ENCODE measurements at regions not wholly inside any gene's neighbourhood (a gene's known extent, or its start where the extent isn't known, plus 50 kb on each side); places are given as distances from the start of the nearest gene placed in this dataset.
"Not testable (repeated sequence)": the region's sequence is repeated elsewhere in the genome, so short reads cannot be mapped to it uniquely, and the experiment has no call there.

- Histone ChIP-seq H3K9me3 (ENCODE audit: control insufficient read depth in 2 of 3, insufficient read depth in 1 of 3, low read length in 3 of 3) (no peaks in the 10 kb centered on the region), H3K4me1 (ENCODE audit: control insufficient read depth in 2 of 3, insufficient read depth in 2 of 3, low read depth in 1 of 3, low read length in 3 of 3) (no peaks in the 10 kb centered on the region), H3K36me3 (ENCODE audit: control insufficient read depth in 2 of 3, insufficient read depth in 3 of 3, low read length in 3 of 3) (no peaks in the 10 kb centered on the region), H3K27me3 (ENCODE audit: control insufficient read depth, insufficient read depth, low read length) (no peaks in the 10 kb centered on the region), H3K9ac (ENCODE audit: low read length in 3 of 3) (no peak overlapping the region), H3K27ac (ENCODE audit: low read depth in 2 of 2, low read length in 2 of 2) (no peak overlapping the region), H3K4me3 (ENCODE audit: low read length in 3 of 3) (no peak overlapping the region)
- TF ChIP-seq CTCF (IDR thresholded peaks at IDR 0.05; ENCODE audit: borderline replicate concordance, extremely low read depth, insufficient read depth): no peak
- intact Hi-C loops (cut with DNase I): no loop called here
- FAIRE-seq (no peak), DNase-seq (no peak)
These were observed 288.3 kb upstream of the FN1 start for GRCh38 chr2:215724146-215724545.

- no peak for FAIRE-seq
- no peak for DNase-seq
- intact Hi-C loops (cut with DNase I): no loop called here
- H3K9me3 ChIP-seq (ENCODE audit: control insufficient read depth in 2 of 3, insufficient read depth in 1 of 3, low read length in 3 of 3): no peaks in the 10 kb centered on the region
- H3K9ac ChIP-seq (ENCODE audit: low read length in 3 of 3): no peak overlapping the region
- no peak for TF ChIP-seq CTCF (IDR thresholded peaks at IDR 0.05; ENCODE audit: borderline replicate concordance, extremely low read depth, insufficient read depth)
- H3K27me3 ChIP-seq (ENCODE audit: control insufficient read depth, insufficient read depth, low read length): no peaks in the 10 kb centered on the region
- no peak overlapping the region for H3K4me3 ChIP-seq (ENCODE audit: low read length in 3 of 3)
- H3K27ac ChIP-seq (ENCODE audit: low read depth in 2 of 2, low read length in 2 of 2): no peak overlapping the region
- no peaks in the 10 kb centered on the region for H3K4me1 ChIP-seq (ENCODE audit: control insufficient read depth in 2 of 3, insufficient read depth in 2 of 3, low read depth in 1 of 3, low read length in 3 of 3)
- no peaks in the 10 kb centered on the region for H3K36me3 ChIP-seq (ENCODE audit: control insufficient read depth in 2 of 3, insufficient read depth in 3 of 3, low read length in 3 of 3)
These were observed 287.8 kb upstream of the FN1 start for GRCh38 chr2:215723631-215724011.

GRCh38 chr2:215722986-215723630 is 287.2 kb upstream of the FN1 start:
- FAIRE-seq (no peak), DNase-seq (no peak)
- TF ChIP-seq CTCF (IDR thresholded peaks at IDR 0.05; ENCODE audit: borderline replicate concordance, extremely low read depth, insufficient read depth): no peak
- Histone ChIP-seq H3K27me3 (ENCODE audit: control insufficient read depth, insufficient read depth, low read length) (no peaks in the 10 kb centered on the region), H3K4me3 (ENCODE audit: low read length in 3 of 3) (no peak overlapping the region), H3K36me3 (ENCODE audit: control insufficient read depth in 2 of 3, insufficient read depth in 3 of 3, low read length in 3 of 3) (no peaks in the 10 kb centered on the region), H3K4me1 (ENCODE audit: control insufficient read depth in 2 of 3, insufficient read depth in 2 of 3, low read depth in 1 of 3, low read length in 3 of 3) (peaks cover 0 to 3% (median 0%) of the 10 kb centered on the region in 3 donors), H3K27ac (ENCODE audit: low read depth in 2 of 2, low read length in 2 of 2) (no peak overlapping the region), H3K9me3 (ENCODE audit: control insufficient read depth in 2 of 3, insufficient read depth in 1 of 3, low read length in 3 of 3) (no peaks in the 10 kb centered on the region), H3K9ac (ENCODE audit: low read length in 3 of 3) (no peak overlapping the region)
- intact Hi-C loops (cut with DNase I): no loop called here

GRCh38 chr2:215722125-215722524 is 286.3 kb upstream of the FN1 start:
- Histone ChIP-seq H3K4me1 (ENCODE audit: control insufficient read depth in 2 of 3, insufficient read depth in 2 of 3, low read depth in 1 of 3, low read length in 3 of 3) (peaks cover 0 to 5% (median 0%) of the 10 kb centered on the region in 3 donors), H3K27ac (ENCODE audit: low read depth in 2 of 2, low read length in 2 of 2) (no peak overlapping the region), H3K9ac (ENCODE audit: low read length in 3 of 3) (no peak overlapping the region), H3K27me3 (ENCODE audit: control insufficient read depth, insufficient read depth, low read length) (no peaks in the 10 kb centered on the region), H3K36me3 (ENCODE audit: control insufficient read depth in 2 of 3, insufficient read depth in 3 of 3, low read length in 3 of 3) (no peaks in the 10 kb centered on the region), H3K9me3 (ENCODE audit: control insufficient read depth in 2 of 3, insufficient read depth in 1 of 3, low read length in 3 of 3) (no peaks in the 10 kb centered on the region), H3K4me3 (ENCODE audit: low read length in 3 of 3) (no peak overlapping the region)
- no peak for FAIRE-seq
- no peak for DNase-seq
- intact Hi-C loops (cut with DNase I): no loop called here
- TF ChIP-seq CTCF (IDR thresholded peaks at IDR 0.05; ENCODE audit: borderline replicate concordance, extremely low read depth, insufficient read depth): no peak

GRCh38 chr2:215721515-215721914 is 285.6 kb upstream of the FN1 start:
- H3K27me3 ChIP-seq (ENCODE audit: control insufficient read depth, insufficient read depth, low read length); H3K9me3 ChIP-seq (ENCODE audit: control insufficient read depth in 2 of 3, insufficient read depth in 1 of 3, low read length in 3 of 3); H3K4me1 ChIP-seq (ENCODE audit: control insufficient read depth in 2 of 3, insufficient read depth in 2 of 3, low read depth in 1 of 3, low read length in 3 of 3); H3K9ac ChIP-seq (ENCODE audit: low read length in 3 of 3); FAIRE-seq; H3K4me3 ChIP-seq (ENCODE audit: low read length in 3 of 3); intact Hi-C loops (cut with DNase I); DNase-seq; H3K27ac ChIP-seq (ENCODE audit: low read depth in 2 of 2, low read length in 2 of 2); H3K36me3 ChIP-seq (ENCODE audit: control insufficient read depth in 2 of 3, insufficient read depth in 3 of 3, low read length in 3 of 3): not testable (repeated sequence)
